ENCODE measurements at regions not wholly inside any gene's neighbourhood (a gene's known extent, or its start where the extent isn't known, plus 50 kb on each side); places are given as distances from the start of the nearest gene placed in this dataset.

DNA sequence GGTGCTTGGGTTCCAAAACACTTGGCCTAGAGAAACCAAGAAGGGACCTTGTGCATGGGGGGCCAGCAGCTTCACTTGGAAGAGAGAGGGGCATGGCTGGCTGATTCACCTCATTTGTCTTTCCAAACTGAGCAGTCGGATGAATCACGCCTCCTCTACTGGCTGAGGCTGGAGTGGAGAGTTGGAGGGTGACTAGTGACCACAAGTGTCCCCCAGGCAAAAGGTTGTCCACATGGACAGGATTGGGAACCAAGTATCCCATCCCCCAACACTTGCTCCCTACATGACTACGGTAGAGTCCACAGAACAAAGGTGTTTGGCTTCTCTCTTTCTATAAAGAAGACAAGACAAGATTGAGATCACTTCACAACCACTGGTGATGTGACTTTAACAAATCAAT lies 875.6 kb downstream of the QKI start:
- TF ChIP-seq POLR2A (IDR thresholded peaks at IDR 0.05) (no peak), POLR2AphosphoS5 (IDR thresholded peaks at IDR 0.05; ENCODE audit: insufficient read depth in 1 of 2, low read depth in 1 of 2) (no peak)
- TF ChIP-seq, protein P1, sequence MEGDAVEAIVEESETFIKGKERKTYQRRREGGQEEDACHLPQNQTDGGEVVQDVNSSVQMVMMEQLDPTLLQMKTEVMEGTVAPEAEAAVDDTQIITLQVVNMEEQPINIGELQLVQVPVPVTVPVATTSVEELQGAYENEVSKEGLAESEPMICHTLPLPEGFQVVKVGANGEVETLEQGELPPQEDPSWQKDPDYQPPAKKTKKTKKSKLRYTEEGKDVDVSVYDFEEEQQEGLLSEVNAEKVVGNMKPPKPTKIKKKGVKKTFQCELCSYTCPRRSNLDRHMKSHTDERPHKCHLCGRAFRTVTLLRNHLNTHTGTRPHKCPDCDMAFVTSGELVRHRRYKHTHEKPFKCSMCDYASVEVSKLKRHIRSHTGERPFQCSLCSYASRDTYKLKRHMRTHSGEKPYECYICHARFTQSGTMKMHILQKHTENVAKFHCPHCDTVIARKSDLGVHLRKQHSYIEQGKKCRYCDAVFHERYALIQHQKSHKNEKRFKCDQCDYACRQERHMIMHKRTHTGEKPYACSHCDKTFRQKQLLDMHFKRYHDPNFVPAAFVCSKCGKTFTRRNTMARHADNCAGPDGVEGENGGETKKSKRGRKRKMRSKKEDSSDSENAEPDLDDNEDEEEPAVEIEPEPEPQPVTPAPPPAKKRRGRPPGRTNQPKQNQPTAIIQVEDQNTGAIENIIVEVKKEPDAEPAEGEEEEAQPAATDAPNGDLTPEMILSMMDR (IDR thresholded peaks at IDR 0.05) = no peak
